K562 (cell line): ENCODE measurements at regions not wholly inside any gene's neighbourhood (a gene's known extent, or its start where the extent isn't known, plus 50 kb on each side); places are given as distances from the start of the nearest gene placed in this dataset.

ENCODE experiments used
- ATAC-seq: fragments of 200-7000 bp; cut with Tn5 transposase; 3 replicates; pipeline ENCODE4 v1.9.1; 2020; ENCODE audit warnings: moderate library complexity
- BruUV-seq: library from RNA; stranded (reverse); fragments of 400-500 nt; replicated peaks from 2 replicates; lab custom pipeline; 2021; lab: Mats Ljungman, UMichigan
- CTCF ChIA-PET: fragments of 300-600 bp; formaldehyde crosslinking; extraction: SDS; loops from one replicate; lab custom pipeline; 2021; ENCODE audit warnings: low intra/inter-chr PET ratio; lab: Yijun Ruan, JAX
- POLR2A ChIA-PET: fragments of 300-600, 350-650 bp; sonication (Branson Sonifier 250); formaldehyde crosslinking; extraction: SDS; loops from one replicate; lab custom pipeline; 2021; ENCODE audit warnings: antibody characterized with exemption, inconsistent platforms; lab: Yijun Ruan, JAX
- DNase-seq, 4 experiments: peaks; one replicate each; pipeline versions ENCODE4 v3.0.0 to v3.0.0-alpha.2; 2011 to 2018; ENCODE audit warnings: low spot score in 3 of 4, mixed read lengths in 3 of 4; ENCODE audit errors: extremely low read depth in 1 of 4
- FAIRE-seq: peaks from 2 replicates; lab custom pipeline; 2011; peaks lifted over from hg19 to GRCh38; lab: Jason Lieb, UNC
- H2AFZ ChIP-seq: 2 replicates; pipeline ENCODE4 v1.6.0; 2011; ENCODE audit warnings: low read depth, low read length, control low read depth, inconsistent platforms
- H3K27ac ChIP-seq: fragments of 200-600 bp; 3 replicates; pipeline ENCODE4 v1.8.0; 2011; ENCODE audit warnings: low read depth, mild to moderate bottlenecking, control low read depth, inconsistent platforms, low read length, moderate library complexity, mixed read lengths; ENCODE audit errors: extremely low read depth
- H3K27me3 ChIP-seq, 2 experiments: fragments of 300-600 bp in 1 of 2; 2 replicates in 1 of 2; 3 replicates in 1 of 2; pipeline versions ENCODE4 v1.6.0 to v1.8.0; 2011; ENCODE audit warnings: inconsistent platforms in 2 of 2, low read length in 2 of 2, mild to moderate bottlenecking in 1 of 2, mixed read lengths in 1 of 2, moderate library complexity in 1 of 2; ENCODE audit not compliant: control insufficient read depth in 2 of 2, insufficient read depth in 2 of 2
- H3K36me3 ChIP-seq: fragments of 300-600 bp; 3 replicates; pipeline ENCODE4 v1.8.0; 2011; ENCODE audit warnings: mild to moderate bottlenecking, low read length, inconsistent platforms; ENCODE audit not compliant: control insufficient read depth, insufficient read depth
- H3K4me1 ChIP-seq, 2 experiments: fragments of 200-600 bp in 1 of 2; replicated peaks in 1 of 2; 2 replicates in 1 of 2; 3 replicates in 1 of 2; pipeline versions ENCODE4 v1.5.1 to v1.8.0; 2011; ENCODE audit warnings: inconsistent platforms in 2 of 2, low read length in 2 of 2, mild to moderate bottlenecking in 1 of 2, mixed read lengths in 1 of 2, moderate library complexity in 1 of 2; ENCODE audit not compliant: control insufficient read depth in 2 of 2, insufficient read depth in 2 of 2
- H3K4me2 ChIP-seq: 2 replicates; pipeline ENCODE4 v1.6.1; 2011; ENCODE audit warnings: low read length, control low read depth, inconsistent platforms, mixed read lengths; ENCODE audit not compliant: insufficient read depth
- H3K4me3 ChIP-seq: fragments of 200-600 bp; sonication (generic), shearing (Covaris generic); 2 replicates; pipeline ENCODE4 v1.5.1; 2016; ENCODE audit warnings: control low read depth, inconsistent platforms
- H3K79me2 ChIP-seq: fragments of 200-600 bp; 3 replicates; pipeline ENCODE4 v1.8.0; 2011; ENCODE audit warnings: low read length, inconsistent platforms; ENCODE audit not compliant: control insufficient read depth, insufficient read depth
- H3K9ac ChIP-seq, 2 experiments: 2 replicates each; pipeline versions ENCODE4 v1.6.0 to v1.6.1; 2011; ENCODE audit warnings: low read depth in 2 of 2, low read length in 2 of 2, control low read depth in 1 of 2, inconsistent platforms in 1 of 2, mild to moderate bottlenecking in 1 of 2, mixed read lengths in 1 of 2; ENCODE audit not compliant: insufficient read depth in 1 of 2
- H3K9me1 ChIP-seq: one replicate; pipeline ENCODE4 v1.6.0; 2011; ENCODE audit warnings: inconsistent platforms, mild to moderate bottlenecking, low read length, moderate library complexity; ENCODE audit not compliant: control insufficient read depth, insufficient read depth
- H3K9me3 ChIP-seq: replicated peaks from 2 replicates; pipeline ENCODE4 v1.5.1; 2011; ENCODE audit warnings: low read depth, low read length, inconsistent platforms; ENCODE audit not compliant: control insufficient read depth, insufficient read depth
- H4K20me1 ChIP-seq: replicated peaks from 2 replicates; pipeline ENCODE4 v1.6.1; 2011; ENCODE audit warnings: low read length, inconsistent platforms, mixed read lengths; ENCODE audit not compliant: control insufficient read depth, insufficient read depth
- ADNP ChIP-seq: fragments of 200-800 bp; sonication (Bioruptor generic); IDR thresholded peaks from 2 replicates; pipeline ENCODE4 v1.6.1; 2016; ENCODE audit warnings: missing genetic modification characterization, missing compliant biosample characterization
- ARID1B ChIP-seq: fragments of 450-650 bp; IDR thresholded peaks from 2 replicates; pipeline ENCODE4 v1.6.1; 2016; ENCODE audit warnings: antibody characterized with exemption, mild to moderate bottlenecking, inconsistent platforms
- CREM ChIP-seq: IDR thresholded peaks from 2 replicates; pipeline ENCODE4 v1.6.1; 2014; ENCODE audit warnings: antibody characterized with exemption, low read depth
- E2F4 ChIP-seq: sonication (generic); formaldehyde crosslinking; IDR thresholded peaks from 2 replicates; pipeline ENCODE4 v1.8.0; 2022; ENCODE audit warnings: mild to moderate bottlenecking, low read depth, missing genetic modification reagents
- FOXA3 ChIP-seq, 2 experiments: fragments of 450-650 bp in 1 of 2; sonication (generic) in 1 of 2; formaldehyde crosslinking; IDR thresholded peaks in 1 of 2; conservative IDR thresholded peaks in 1 of 2; 2 replicates each; pipeline versions ENCODE4 v1.4.0 to v1.8.0; 2020 to 2022; ENCODE audit warnings: mild to moderate bottlenecking in 2 of 2, missing genetic modification reagents in 1 of 2
- KDM4B ChIP-seq, 2 experiments: fragments of 450-650 bp in 1 of 2; sonication (generic) in 1 of 2; IDR thresholded peaks; 2 replicates each; pipeline ENCODE4 v1.6.1; 2016 to 2017; ENCODE audit warnings: borderline replicate concordance in 2 of 2, antibody characterized with exemption in 1 of 2, low read depth in 1 of 2, mild to moderate bottlenecking in 1 of 2
- PCBP1 ChIP-seq: fragments of 200-400 bp; formaldehyde crosslinking; IDR thresholded peaks from 2 replicates; pipeline ENCODE4 v1.6.1; 2018; ENCODE audit warnings: mild to moderate bottlenecking, low read depth, low read length; ENCODE audit not compliant: poor library complexity, severe bottlenecking
- RBM14 ChIP-seq: fragments of 200-400 bp; formaldehyde crosslinking; IDR thresholded peaks from 2 replicates; pipeline ENCODE4 v1.6.1; 2018; ENCODE audit warnings: low read depth, mild to moderate bottlenecking, low read length, moderate library complexity, borderline replicate concordance; ENCODE audit not compliant: insufficient read depth
- SMAD2 ChIP-seq: fragments of 150-350 bp; IDR thresholded peaks from 2 replicates; pipeline ENCODE4 v1.6.1; 2014; ENCODE audit warnings: low read depth, mild to moderate bottlenecking, low read length
- SRSF3 ChIP-seq: fragments of 200-400 bp; formaldehyde crosslinking; IDR thresholded peaks from 2 replicates; pipeline ENCODE4 v1.6.1; 2016; ENCODE audit warnings: mild to moderate bottlenecking, low read length, moderate library complexity; ENCODE audit not compliant: insufficient read depth
- STAG1 ChIP-seq: sonication (generic); formaldehyde crosslinking; IDR thresholded peaks from 2 replicates; pipeline ENCODE4 v1.5.0; 2020; ENCODE audit warnings: missing genetic modification reagents, borderline replicate concordance
- TEAD4 ChIP-seq, 2 experiments: sonication (generic) in 1 of 2; formaldehyde crosslinking in 1 of 2; IDR thresholded peaks; 2 replicates each; pipeline versions ENCODE4 v1.6.1 to v1.8.0; 2012 to 2022; ENCODE audit warnings: borderline replicate concordance in 1 of 2, inconsistent platforms in 1 of 2, low read length in 1 of 2, mild to moderate bottlenecking in 1 of 2, missing genetic modification reagents in 1 of 2
- TSC22D4 ChIP-seq: fragments of 450-650 bp; IDR thresholded peaks from 2 replicates; pipeline ENCODE4 v1.6.1; 2016; ENCODE audit warnings: missing genetic modification characterization, missing biosample characterization, control low read depth
- ZFX ChIP-seq: sonication (generic); formaldehyde crosslinking; IDR thresholded peaks from 2 replicates; pipeline ENCODE4 v1.8.0; 2022; ENCODE audit warnings: mild to moderate bottlenecking, missing genetic modification reagents, moderate library complexity
- ZNF121 ChIP-seq: sonication (generic); formaldehyde crosslinking; conservative IDR thresholded peaks from 2 replicates; pipeline ENCODE4 v1.8.0; 2022; ENCODE audit warnings: missing genetic modification reagents
- ZNF830 ChIP-seq: fragments of 250-450 bp; sonication (Bioruptor Pico); IDR thresholded peaks from 2 replicates; pipeline ENCODE4 v1.5.0; 2021; ENCODE audit warnings: mild to moderate bottlenecking
- WGBS: fragments of 100-300 bp; shearing (Covaris generic); methylation state at CpG from one replicate; pipeline ENCODE4 v1.1.6; 2016; ENCODE audit warnings: low coverage, mixed read lengths; ENCODE audit not compliant: insufficient coverage; ENCODE audit errors: missing lambda C conversion rate; 5-methylcytosine and 5-hydroxymethylcytosine counted together
- in situ Hi-C: fragments of 300-500 bp; cut with MboI; formaldehyde crosslinking; loops from 4 replicates; pipeline ENCODE4 v1.15.0; 2018; ENCODE audit warnings: inconsistent platforms, mixed read lengths
- intact Hi-C: fragments of 100-400 bp; cut with micrococcal nuclease; formaldehyde crosslinking; loops from 2 replicates; pipeline ENCODE4 v1.14.2; 2022
- TF ChIP-seq, protein P1 (sequence below): fragments of 250-450 bp; sonication (Bioruptor Pico); IDR thresholded peaks from 2 replicates; pipeline ENCODE4 v1.9.0; 2021; ENCODE audit warnings: mild to moderate bottlenecking, inconsistent platforms
- TF ChIP-seq, protein P2 (sequence below): fragments of 450-650 bp; IDR thresholded peaks from one replicate; pipeline ENCODE4 v1.6.1; 2018; ENCODE audit warnings: mild to moderate bottlenecking, moderate library complexity; ENCODE audit not compliant: partially characterized antibody

GRCh38 chr14:51457843-51458562 lies 193.7 kb upstream of the FRMD6 start:
- no peaks in the 10 kb centered on the region for H3K36me3 ChIP-seq
- FAIRE-seq (no peak), ATAC-seq (no peak), DNase-seq (no peak)
- no peak overlapping the region for H3K9ac ChIP-seq
- no peaks in the 10 kb centered on the region for H4K20me1 ChIP-seq
- BruUV-seq = no TSS peak
- CTCF ChIA-PET = no interaction called here
- H3K9me3 ChIP-seq = no peaks in the 10 kb centered on the region
- H2AFZ ChIP-seq = no peak overlapping the region
- in situ Hi-C loops = no loop called here
- no peaks in the 10 kb centered on the region for H3K9me1 ChIP-seq
- H3K79me2 ChIP-seq = no peaks in the 10 kb centered on the region
- intact Hi-C loops = no loop called here
- H3K4me1 ChIP-seq = no peaks in the 10 kb centered on the region
- no peak overlapping the region for H3K27ac ChIP-seq
- no peak overlapping the region for H3K4me2 ChIP-seq
- H3K27me3 ChIP-seq = no peaks in the 10 kb centered on the region
- no peak overlapping the region for H3K4me3 ChIP-seq
- POLR2A ChIA-PET = no interaction called here
- 0% methylated on average over 1 of the region's 1 CpG for WGBS
- no peak for TF ChIP-seq E2F4 (CRISPR knock-in tag)
- TF ChIP-seq ZFX = no peak
- TF ChIP-seq PCBP1 = no peak
- no peak for TF ChIP-seq SRSF3
- no peak for TF ChIP-seq FOXA3 (CRISPR knock-in tag; conservative IDR thresholded peaks at IDR 0.05 in 1 of 2, IDR thresholded peaks at IDR 0.05 in 1 of 2)
- TF ChIP-seq KDM4B (IDR thresholded peaks at IDR 0.05; ENCODE audit: borderline replicate concordance in 2 of 2, low read depth in 1 of 2) = no peak
- no peak for TF ChIP-seq ADNP (tag)
- TF ChIP-seq STAG1 (CRISPR knock-in tag) = no peak
- TF ChIP-seq CREM = no peak
- TF ChIP-seq RBM14 = no peak
- no peak for TF ChIP-seq TEAD4 (IDR thresholded peaks at IDR 0.05; ENCODE audit: low read length)
- no peak for TF ChIP-seq TEAD4 (CRISPR knock-in tag; IDR thresholded peaks at IDR 0.05; ENCODE audit: borderline replicate concordance)
- TF ChIP-seq TSC22D4 = no peak
- TF ChIP-seq, protein P1, sequence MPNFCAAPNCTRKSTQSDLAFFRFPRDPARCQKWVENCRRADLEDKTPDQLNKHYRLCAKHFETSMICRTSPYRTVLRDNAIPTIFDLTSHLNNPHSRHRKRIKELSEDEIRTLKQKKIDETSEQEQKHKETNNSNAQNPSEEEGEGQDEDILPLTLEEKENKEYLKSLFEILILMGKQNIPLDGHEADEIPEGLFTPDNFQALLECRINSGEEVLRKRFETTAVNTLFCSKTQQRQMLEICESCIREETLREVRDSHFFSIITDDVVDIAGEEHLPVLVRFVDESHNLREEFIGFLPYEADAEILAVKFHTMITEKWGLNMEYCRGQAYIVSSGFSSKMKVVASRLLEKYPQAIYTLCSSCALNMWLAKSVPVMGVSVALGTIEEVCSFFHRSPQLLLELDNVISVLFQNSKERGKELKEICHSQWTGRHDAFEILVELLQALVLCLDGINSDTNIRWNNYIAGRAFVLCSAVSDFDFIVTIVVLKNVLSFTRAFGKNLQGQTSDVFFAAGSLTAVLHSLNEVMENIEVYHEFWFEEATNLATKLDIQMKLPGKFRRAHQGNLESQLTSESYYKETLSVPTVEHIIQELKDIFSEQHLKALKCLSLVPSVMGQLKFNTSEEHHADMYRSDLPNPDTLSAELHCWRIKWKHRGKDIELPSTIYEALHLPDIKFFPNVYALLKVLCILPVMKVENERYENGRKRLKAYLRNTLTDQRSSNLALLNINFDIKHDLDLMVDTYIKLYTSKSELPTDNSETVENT (CRISPR knock-in tag) = no peak
- no peak for TF ChIP-seq ZNF830 (CRISPR knock-in tag)
- no peak for TF ChIP-seq ZNF121 (CRISPR knock-in tag)
- no peak for TF ChIP-seq ARID1B
- TF ChIP-seq, protein P2, sequence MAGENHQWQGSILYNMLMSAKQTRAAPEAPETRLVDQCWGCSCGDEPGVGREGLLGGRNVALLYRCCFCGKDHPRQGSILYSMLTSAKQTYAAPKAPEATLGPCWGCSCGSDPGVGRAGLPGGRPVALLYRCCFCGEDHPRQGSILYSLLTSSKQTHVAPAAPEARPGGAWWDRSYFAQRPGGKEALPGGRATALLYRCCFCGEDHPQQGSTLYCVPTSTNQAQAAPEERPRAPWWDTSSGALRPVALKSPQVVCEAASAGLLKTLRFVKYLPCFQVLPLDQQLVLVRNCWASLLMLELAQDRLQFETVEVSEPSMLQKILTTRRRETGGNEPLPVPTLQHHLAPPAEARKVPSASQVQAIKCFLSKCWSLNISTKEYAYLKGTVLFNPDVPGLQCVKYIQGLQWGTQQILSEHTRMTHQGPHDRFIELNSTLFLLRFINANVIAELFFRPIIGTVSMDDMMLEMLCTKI = no peak
- no peak for TF ChIP-seq SMAD2
